A549 (cell line): ENCODE measurements at regions not wholly inside any gene's neighbourhood (a gene's known extent, or its start where the extent isn't known, plus 50 kb on each side); places are given as distances from the start of the nearest gene placed in this dataset.

ENCODE experiments used
- CTCF ChIP-seq: fragments of >200 bp; sonication (Bioruptor Twin); formaldehyde crosslinking; IDR thresholded peaks from 3 replicates; pipeline ENCODE4 v1.5.1; 2016
- EP300 ChIP-seq, 2 experiments: fragments of >200 bp; sonication (Bioruptor Twin); formaldehyde crosslinking; IDR thresholded peaks; 2 replicates in 1 of 2; 3 replicates in 1 of 2; pipeline ENCODE4 v1.6.1; 2016 to 2017
- HDAC2 ChIP-seq: fragments of 200-600 bp; sonication (generic); IDR thresholded peaks from 2 replicates; pipeline ENCODE4 v1.6.1; 2016
- MAZ ChIP-seq: fragments of 150-350 bp; IDR thresholded peaks from 2 replicates; pipeline ENCODE4 v1.6.1; 2014; ENCODE audit warnings: antibody characterized with exemption, low read depth, low read length, borderline replicate concordance
- POLR2A ChIP-seq: IDR thresholded peaks from 2 replicates; pipeline ENCODE4 v1.6.1; 2012; ENCODE audit warnings: mild to moderate bottlenecking, low read length
- TF ChIP-seq, protein P1 (sequence below): IDR thresholded peaks from 2 replicates; pipeline ENCODE4 v1.6.1; 2012
- TF ChIP-seq, protein P2 (sequence below): fragments of 200-600 bp; sonication (generic); IDR thresholded peaks from 2 replicates; pipeline ENCODE4 v1.6.1; 2016; ENCODE audit warnings: antibody characterized with exemption, mild to moderate bottlenecking, moderate library complexity

GRCh38 chr5:164203581-164204225 lies 698.3 kb downstream of the MAT2B start:
- TF ChIP-seq CTCF (no peak), HDAC2 (no peak), POLR2A (no peak), EP300 (IDR thresholded peaks at IDR 0.05) (no peak), MAZ (no peak)
- TF ChIP-seq, protein P1, sequence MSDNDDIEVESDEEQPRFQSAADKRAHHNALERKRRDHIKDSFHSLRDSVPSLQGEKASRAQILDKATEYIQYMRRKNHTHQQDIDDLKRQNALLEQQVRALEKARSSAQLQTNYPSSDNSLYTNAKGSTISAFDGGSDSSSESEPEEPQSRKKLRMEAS = no peak
- TF ChIP-seq, protein P2, sequence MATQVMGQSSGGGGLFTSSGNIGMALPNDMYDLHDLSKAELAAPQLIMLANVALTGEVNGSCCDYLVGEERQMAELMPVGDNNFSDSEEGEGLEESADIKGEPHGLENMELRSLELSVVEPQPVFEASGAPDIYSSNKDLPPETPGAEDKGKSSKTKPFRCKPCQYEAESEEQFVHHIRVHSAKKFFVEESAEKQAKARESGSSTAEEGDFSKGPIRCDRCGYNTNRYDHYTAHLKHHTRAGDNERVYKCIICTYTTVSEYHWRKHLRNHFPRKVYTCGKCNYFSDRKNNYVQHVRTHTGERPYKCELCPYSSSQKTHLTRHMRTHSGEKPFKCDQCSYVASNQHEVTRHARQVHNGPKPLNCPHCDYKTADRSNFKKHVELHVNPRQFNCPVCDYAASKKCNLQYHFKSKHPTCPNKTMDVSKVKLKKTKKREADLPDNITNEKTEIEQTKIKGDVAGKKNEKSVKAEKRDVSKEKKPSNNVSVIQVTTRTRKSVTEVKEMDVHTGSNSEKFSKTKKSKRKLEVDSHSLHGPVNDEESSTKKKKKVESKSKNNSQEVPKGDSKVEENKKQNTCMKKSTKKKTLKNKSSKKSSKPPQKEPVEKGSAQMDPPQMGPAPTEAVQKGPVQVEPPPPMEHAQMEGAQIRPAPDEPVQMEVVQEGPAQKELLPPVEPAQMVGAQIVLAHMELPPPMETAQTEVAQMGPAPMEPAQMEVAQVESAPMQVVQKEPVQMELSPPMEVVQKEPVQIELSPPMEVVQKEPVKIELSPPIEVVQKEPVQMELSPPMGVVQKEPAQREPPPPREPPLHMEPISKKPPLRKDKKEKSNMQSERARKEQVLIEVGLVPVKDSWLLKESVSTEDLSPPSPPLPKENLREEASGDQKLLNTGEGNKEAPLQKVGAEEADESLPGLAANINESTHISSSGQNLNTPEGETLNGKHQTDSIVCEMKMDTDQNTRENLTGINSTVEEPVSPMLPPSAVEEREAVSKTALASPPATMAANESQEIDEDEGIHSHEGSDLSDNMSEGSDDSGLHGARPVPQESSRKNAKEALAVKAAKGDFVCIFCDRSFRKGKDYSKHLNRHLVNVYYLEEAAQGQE = no peak
